ENCODE measurements at regions not wholly inside any gene's neighbourhood (a gene's known extent, or its start where the extent isn't known, plus 50 kb on each side); places are given as distances from the start of the nearest gene placed in this dataset.

DNA sequence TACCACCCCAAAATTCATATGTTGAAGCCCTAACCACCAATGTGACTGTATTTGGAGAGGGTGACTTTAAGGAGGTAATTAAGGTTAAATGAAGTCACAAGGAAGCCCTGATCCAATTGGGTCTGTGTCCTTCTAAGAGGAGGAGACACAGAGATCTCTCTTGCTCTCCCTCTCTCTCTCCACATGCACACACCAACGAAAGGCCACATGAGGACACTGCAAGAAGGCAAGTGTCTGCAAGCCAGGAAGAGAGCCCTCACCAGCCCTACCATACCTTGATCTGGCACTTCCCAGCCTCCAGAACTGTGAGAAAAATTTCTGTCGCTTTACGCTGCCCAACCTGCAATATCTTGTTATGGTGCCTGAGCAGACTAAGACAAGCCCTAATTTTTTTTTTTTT, 56.0 kb upstream of the NEBL start:
- in situ Hi-C loops (cut with MboI; ENCODE audit: low pct_unique_long_range_greater_than_20kb in 2 of 9, low sequenced_read_pairs in 9 of 9, unreplicated experiment in 9 of 9) = no loop called here
- H3K4me1 ChIP-seq (replicated peaks in 1 of 2) = peaks cover 4 to 19% of the 10 kb centered on the region in 2 donors
- WGBS, 10 experiments = 71 to 100% (median 95%) methylated on average over 1 to 3 of the region's 3 CpGs; no CpG with 5 or more reads in 3 of the 10 experiments
- ATAC-seq (replicated peaks in 6 of 8) = no peak
- no peak overlapping the region for H3K4me3 ChIP-seq
- H3K27ac ChIP-seq = no peak overlapping the region

DNA sequence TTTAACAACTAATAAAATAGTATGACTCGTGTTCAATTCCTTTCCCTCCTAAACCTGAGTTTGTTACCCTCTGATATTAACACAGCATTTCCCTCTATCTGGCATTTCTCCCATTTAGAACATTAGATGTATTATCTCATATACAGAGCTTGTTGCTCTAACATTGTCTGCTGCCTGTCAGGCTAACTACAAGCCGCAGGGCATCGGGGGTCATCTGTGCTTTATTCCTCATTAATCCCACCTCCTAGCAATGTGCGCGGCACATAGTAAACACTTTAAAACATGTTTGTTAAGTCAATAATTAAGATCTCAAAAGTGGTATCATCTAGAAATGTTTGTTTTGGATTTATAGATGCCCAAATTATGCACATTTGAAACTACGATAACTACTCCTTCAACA, 52.9 kb upstream of the NEBL start:
- in situ Hi-C loops (cut with MboI; ENCODE audit: low pct_unique_long_range_greater_than_20kb in 2 of 9, low sequenced_read_pairs in 9 of 9, unreplicated experiment in 9 of 9) = no loop called here
- 63 to 95% (median 87%) methylated on average over 1 to 6 of the region's 6 CpGs; no CpG with 5 or more reads in 1 of the 10 experiments for WGBS, 10 experiments
- ATAC-seq (replicated peaks in 6 of 8) = no peak

DNA sequence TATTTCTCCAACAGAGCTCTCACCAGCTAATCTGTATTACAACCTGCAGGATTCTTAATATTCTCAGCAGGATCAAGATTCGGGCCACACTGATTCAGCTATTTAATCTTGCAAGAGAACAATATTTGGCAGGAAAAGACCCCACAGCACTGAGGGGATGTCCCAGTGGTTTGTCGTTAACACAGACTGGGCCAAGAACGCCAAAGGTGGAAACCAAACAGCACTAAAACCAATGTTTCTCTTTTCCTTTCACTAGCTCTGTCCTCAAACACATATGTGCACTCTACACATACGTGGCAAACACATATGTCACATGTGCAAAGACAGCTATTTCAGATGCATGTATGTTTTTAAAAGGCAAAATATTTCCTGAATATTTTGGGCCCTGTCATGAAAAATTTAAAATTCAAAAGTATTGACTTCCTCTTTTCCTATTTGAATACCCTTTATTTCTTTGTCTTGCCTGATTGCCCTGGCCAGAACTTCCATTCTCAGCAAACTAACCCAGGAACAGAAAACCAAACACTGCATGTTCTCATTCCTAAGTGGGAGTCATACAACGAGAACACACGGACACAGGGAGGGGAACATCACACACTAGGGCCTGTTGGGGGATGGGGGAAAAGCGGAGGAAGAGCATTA, 51.7 kb upstream of the NEBL start:
- ATAC-seq (replicated peaks in 6 of 8) = no peak
- Histone ChIP-seq H3K4me3 (no peak overlapping the region), H3K27ac (no peak overlapping the region), H3K4me1 (replicated peaks in 1 of 2) (no peaks in the 10 kb centered on the region)
- in situ Hi-C loops (cut with MboI; ENCODE audit: low pct_unique_long_range_greater_than_20kb in 2 of 9, low sequenced_read_pairs in 9 of 9, unreplicated experiment in 9 of 9) = no loop called here
- WGBS, 10 experiments = 19 to 86% (median 71%) methylated on average over 1 to 7 of the region's 7 CpGs; no CpG with 5 or more reads in 1 of the 10 experiments

More for the DNA sequence above, 52.9 kb upstream of the NEBL start:
- H3K4me1 ChIP-seq (replicated peaks in 1 of 2) = no peaks in the 10 kb centered on the region
- H3K4me3 ChIP-seq = no peak overlapping the region
- no peak overlapping the region for H3K27ac ChIP-seq
